Sigmoid colon (tissue), 3 donors: ENCODE measurements at regions not wholly inside any gene's neighbourhood (a gene's known extent, or its start where the extent isn't known, plus 50 kb on each side); places are given as distances from the start of the nearest gene placed in this dataset.

Experiments used
- CTCF ChIP-seq, 4 experiments: fragments of 450-650 bp in 3 of 4; fragments of 200-600 bp in 1 of 4; IDR thresholded peaks; one replicate each; pipeline ENCODE4 v1.5.1; 2016 to 2019; ENCODE audit warnings: antibody characterized with exemption in 4 of 4, mild to moderate bottlenecking in 3 of 4, moderate library complexity in 2 of 4
- POLR2A ChIP-seq, 2 donors: fragments of 450-650 bp; IDR thresholded peaks; one replicate each; pipeline ENCODE4 v1.6.1; 2016; ENCODE audit warnings: antibody characterized with exemption in 2 of 2, mild to moderate bottlenecking in 2 of 2, moderate library complexity in 2 of 2

DNA sequence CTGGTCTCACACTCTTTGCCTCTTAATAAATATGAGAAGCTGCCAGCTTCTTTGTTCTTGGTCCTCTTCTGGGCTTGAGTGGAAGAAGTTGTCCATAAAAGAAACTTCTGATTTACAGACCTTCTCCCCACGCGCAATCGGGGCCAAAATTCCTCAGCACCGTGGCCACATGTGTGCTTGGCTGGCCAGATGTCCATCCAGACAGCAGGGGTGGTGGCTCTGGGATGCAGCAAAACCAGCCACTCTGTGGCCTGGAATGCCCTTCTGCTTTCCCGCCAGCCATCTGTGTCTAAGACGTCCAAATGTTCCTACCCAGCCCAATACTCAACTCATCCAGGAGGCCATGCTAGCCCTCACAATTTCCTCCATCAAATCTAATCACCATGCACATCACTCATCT lies 250.8 kb downstream of the EN1 start:
- TF ChIP-seq CTCF (IDR thresholded peaks at IDR 0.05) (no peak), POLR2A (IDR thresholded peaks at IDR 0.05) (no peak)
